ENCODE measurements at regions not wholly inside any gene's neighbourhood (a gene's known extent, or its start where the extent isn't known, plus 50 kb on each side); places are given as distances from the start of the nearest gene placed in this dataset.

- WGBS, 2 donors, result 41 to 58% methylated on average over 3 of the region's 3 CpGs
- Histone ChIP-seq H3K4me1 (no peaks in the 10 kb centered on the region), H3K27ac (no peak overlapping the region), H3K4me3 (peak overlapping the region in 2 of 4 donors; percentile 24 to 28), H3K36me3 (no peaks in the 10 kb centered on the region), H3K27me3 (no peaks in the 10 kb centered on the region), H3K9me3 (peaks cover 5 to 20% (median 14%) of the 10 kb centered on the region in 4 donors)
- DNase-seq (no peak), ATAC-seq (ENCODE audit: low FRiP score in 2 of 2) (no peak)
- no peak for TF ChIP-seq EP300 (IDR thresholded peaks at IDR 0.05)
- TF ChIP-seq, protein P1, sequence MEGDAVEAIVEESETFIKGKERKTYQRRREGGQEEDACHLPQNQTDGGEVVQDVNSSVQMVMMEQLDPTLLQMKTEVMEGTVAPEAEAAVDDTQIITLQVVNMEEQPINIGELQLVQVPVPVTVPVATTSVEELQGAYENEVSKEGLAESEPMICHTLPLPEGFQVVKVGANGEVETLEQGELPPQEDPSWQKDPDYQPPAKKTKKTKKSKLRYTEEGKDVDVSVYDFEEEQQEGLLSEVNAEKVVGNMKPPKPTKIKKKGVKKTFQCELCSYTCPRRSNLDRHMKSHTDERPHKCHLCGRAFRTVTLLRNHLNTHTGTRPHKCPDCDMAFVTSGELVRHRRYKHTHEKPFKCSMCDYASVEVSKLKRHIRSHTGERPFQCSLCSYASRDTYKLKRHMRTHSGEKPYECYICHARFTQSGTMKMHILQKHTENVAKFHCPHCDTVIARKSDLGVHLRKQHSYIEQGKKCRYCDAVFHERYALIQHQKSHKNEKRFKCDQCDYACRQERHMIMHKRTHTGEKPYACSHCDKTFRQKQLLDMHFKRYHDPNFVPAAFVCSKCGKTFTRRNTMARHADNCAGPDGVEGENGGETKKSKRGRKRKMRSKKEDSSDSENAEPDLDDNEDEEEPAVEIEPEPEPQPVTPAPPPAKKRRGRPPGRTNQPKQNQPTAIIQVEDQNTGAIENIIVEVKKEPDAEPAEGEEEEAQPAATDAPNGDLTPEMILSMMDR (IDR thresholded peaks at IDR 0.05), result no peak
- TF ChIP-seq POLR2AphosphoS5 (IDR thresholded peaks at IDR 0.05), result no peak
- TF ChIP-seq POLR2A (IDR thresholded peaks at IDR 0.05), result no peak
These were observed 69.8 kb upstream of the AGR3 start for GRCh38 chr7:16951483-16952080.

GRCh38 chr7:16954321-16954720 is 72.5 kb upstream of the AGR3 start:
- Histone ChIP-seq H3K4me1 (no peaks in the 10 kb centered on the region), H3K36me3 (no peaks in the 10 kb centered on the region), H3K27ac (no peak overlapping the region), H3K27me3 (no peaks in the 10 kb centered on the region), H3K4me3 (no peak overlapping the region), H3K9me3 (no peaks in the 10 kb centered on the region)
- 53 to 61% methylated on average over 3 of the region's 3 CpGs for WGBS, 2 donors
- TF ChIP-seq, protein P1 (IDR thresholded peaks at IDR 0.05), result no peak
- no peak for TF ChIP-seq POLR2A (IDR thresholded peaks at IDR 0.05)
- no peak for TF ChIP-seq POLR2AphosphoS5 (IDR thresholded peaks at IDR 0.05)
- TF ChIP-seq EP300 (IDR thresholded peaks at IDR 0.05), result no peak
- no peak for DNase-seq
- ATAC-seq (ENCODE audit: low FRiP score in 2 of 2), result no peak

DNA sequence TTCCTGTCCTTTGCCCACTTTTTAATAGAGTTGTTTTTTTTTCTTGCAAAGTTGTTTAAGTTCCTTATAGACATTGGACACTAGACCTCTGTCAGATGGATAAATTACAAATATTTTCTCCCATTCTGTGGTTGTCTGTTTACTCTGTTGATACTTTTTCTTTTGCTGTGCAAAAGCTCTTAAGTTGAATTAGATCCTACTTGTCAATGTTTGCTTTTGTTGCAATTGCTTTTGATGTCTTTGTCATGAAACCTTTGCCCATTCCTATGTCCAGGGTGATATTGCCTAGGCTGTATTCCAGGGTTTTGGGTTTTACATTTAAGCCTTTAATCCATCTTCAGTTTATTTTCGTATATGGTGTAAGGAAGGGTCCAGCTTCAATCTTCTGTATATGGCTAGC is 76.9 kb upstream of the AGR3 start:
- H3K4me1 ChIP-seq, result peaks cover 0 to 4% (median 0%) of the 10 kb centered on the region in 4 donors
- ATAC-seq (ENCODE audit: low FRiP score in 2 of 2), result no peak
- no peak for DNase-seq
- WGBS, 2 donors, result 81 to 92% methylated on average over 1 of the region's 1 CpG
- TF ChIP-seq POLR2A (IDR thresholded peaks at IDR 0.05) (no peak), POLR2AphosphoS5 (IDR thresholded peaks at IDR 0.05) (no peak), EP300 (IDR thresholded peaks at IDR 0.05) (no peak)
- TF ChIP-seq, protein P1 (IDR thresholded peaks at IDR 0.05), result no peak
- H3K36me3 ChIP-seq, result no peaks in the 10 kb centered on the region
- H3K27me3 ChIP-seq, result no peaks in the 10 kb centered on the region
- no peaks in the 10 kb centered on the region for H3K9me3 ChIP-seq
- no peak overlapping the region for H3K4me3 ChIP-seq
- H3K27ac ChIP-seq, result no peak overlapping the region

DNA sequence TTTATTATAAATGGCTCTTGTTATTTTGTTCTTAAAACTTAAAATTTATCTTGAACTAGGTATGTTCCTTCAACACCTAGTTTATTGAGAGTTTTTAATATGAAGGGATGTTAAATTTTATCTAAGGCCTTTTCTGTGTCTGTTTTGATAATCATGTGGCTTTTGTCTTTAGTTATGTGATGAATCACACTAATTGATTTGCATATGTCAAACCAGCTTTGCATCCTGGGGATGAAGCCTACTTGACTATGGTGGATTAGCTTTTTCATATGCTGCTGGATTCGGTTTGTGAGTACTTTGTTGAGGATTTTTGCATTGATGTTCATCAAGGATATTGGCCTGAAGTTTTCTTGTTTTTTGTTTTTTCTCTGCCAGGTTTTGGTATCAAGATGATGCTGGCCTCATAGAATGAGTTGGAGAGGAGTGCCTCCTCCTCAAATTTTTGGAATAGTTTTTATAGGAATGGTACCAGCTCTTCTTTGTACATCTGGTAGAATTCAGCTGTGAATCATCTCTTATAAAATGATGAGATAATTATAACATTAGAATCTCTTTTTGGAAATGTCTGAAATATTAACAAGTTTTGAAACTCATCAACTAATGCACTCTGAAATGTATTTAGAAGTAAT is 78.7 kb upstream of the AGR3 start:
- Histone ChIP-seq H3K27me3 (no peaks in the 10 kb centered on the region), H3K9me3 (no peaks in the 10 kb centered on the region), H3K36me3 (no peaks in the 10 kb centered on the region), H3K4me3 (no peak overlapping the region), H3K27ac (no peak overlapping the region), H3K4me1 (peaks cover 0 to 4% (median 0%) of the 10 kb centered on the region in 4 donors)
- WGBS, 2 donors, result 90 to 98% methylated on average over 1 of the region's 1 CpG
- ATAC-seq (ENCODE audit: low FRiP score in 2 of 2), result no peak
- DNase-seq, result no peak
- TF ChIP-seq POLR2AphosphoS5 (IDR thresholded peaks at IDR 0.05) (no peak), POLR2A (IDR thresholded peaks at IDR 0.05) (no peak), EP300 (IDR thresholded peaks at IDR 0.05) (no peak)
- TF ChIP-seq, protein P1 (IDR thresholded peaks at IDR 0.05), result no peak

DNA sequence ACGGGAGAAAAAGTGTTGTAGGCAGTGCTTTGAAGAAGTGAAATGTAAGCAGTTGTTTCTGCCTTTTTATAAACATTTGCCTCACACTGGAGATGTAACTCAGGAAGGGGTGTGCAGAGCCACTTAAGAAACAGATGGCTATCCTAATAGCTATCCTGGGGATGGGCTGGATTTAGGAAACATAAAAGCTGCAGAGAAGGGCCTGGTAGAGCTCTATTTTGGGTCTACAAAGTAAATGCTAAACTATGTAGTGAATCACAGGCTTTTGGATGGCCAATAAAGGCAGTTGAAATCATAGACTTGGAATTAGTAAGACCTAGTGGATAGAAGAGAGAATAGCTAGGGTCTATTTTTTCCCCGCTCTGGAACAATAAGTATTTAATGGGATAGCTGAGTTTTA is 79.9 kb upstream of the AGR3 start:
- H3K4me1 ChIP-seq, result peaks cover 0 to 4% (median 0%) of the 10 kb centered on the region in 4 donors
- no peaks in the 10 kb centered on the region for H3K36me3 ChIP-seq
- ATAC-seq (ENCODE audit: low FRiP score in 2 of 2) (peak in 1 of 2 donors; percentile 83), DNase-seq (no peak)
- H3K27me3 ChIP-seq, result no peaks in the 10 kb centered on the region
- 61 to 75% methylated on average over 2 of the region's 2 CpGs for WGBS, 2 donors
- TF ChIP-seq EP300 (IDR thresholded peaks at IDR 0.05) (no peak), POLR2A (IDR thresholded peaks at IDR 0.05) (no peak), POLR2AphosphoS5 (IDR thresholded peaks at IDR 0.05) (no peak)
- TF ChIP-seq, protein P1 (IDR thresholded peaks at IDR 0.05), result no peak
- H3K4me3 ChIP-seq, result no peak overlapping the region
- no peaks in the 10 kb centered on the region for H3K9me3 ChIP-seq
- H3K27ac ChIP-seq, result no peak overlapping the region
